Germinal center (tissue), 1 donor: ENCODE measurements at regions not wholly inside any gene's neighbourhood (a gene's known extent, or its start where the extent isn't known, plus 50 kb on each side); places are given as distances from the start of the nearest gene placed in this dataset.

Source experiments
- DNase-seq: peaks from one replicate; pipeline ENCODE4 v3.0.0; 2012; ENCODE audit warnings: mixed read lengths, low spot score

DNA sequence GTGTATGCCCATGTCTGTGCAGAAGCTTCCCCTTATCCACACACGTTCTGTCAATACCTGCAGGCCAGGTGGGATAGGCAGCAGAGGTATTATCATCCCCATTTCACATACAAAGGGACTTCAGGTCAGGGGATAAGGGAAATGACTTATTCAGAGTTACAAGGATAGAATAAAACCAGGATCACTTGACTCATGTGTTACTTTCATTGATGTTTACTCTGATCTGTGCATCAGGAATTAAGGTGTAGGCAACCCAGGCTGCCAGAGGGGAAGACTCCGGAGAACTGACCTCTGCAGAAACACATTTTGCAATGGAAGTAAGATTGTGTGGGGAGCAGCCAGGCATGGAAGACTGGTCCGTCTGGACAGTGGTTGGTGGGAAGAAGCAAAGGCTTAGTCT is 74.2 kb upstream of the FSTL4 start:
- DNase-seq, result no peak

DNA sequence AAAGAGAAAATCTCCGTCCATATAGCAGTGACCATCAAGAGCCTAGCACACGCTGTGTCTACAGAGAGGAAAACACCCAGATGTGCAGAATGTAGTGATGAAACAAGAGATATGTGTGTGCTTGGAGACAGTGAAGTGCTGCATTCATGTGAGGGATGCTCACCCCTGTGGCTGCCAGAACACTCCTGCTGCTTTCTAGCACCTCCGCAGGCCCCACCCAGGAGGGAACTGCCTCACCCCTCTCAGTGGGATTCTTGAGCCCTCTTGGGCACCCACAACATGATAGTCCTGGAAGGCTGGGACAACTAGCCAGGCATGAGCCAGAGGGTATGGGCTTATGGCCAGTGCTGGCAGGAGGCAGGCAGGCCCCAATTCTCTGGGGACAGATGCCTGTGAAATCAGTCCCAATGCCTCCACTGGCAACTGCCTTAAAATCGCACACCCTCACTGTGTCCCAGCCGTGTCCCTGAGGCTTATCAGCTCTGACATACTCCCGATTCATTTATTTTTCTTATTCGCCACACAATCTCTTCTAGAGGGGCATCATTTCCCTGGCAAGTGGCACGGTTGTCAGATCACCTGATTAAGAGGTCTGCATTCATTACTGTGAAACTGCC is 73.2 kb upstream of the FSTL4 start:
- no peak for DNase-seq

DNA sequence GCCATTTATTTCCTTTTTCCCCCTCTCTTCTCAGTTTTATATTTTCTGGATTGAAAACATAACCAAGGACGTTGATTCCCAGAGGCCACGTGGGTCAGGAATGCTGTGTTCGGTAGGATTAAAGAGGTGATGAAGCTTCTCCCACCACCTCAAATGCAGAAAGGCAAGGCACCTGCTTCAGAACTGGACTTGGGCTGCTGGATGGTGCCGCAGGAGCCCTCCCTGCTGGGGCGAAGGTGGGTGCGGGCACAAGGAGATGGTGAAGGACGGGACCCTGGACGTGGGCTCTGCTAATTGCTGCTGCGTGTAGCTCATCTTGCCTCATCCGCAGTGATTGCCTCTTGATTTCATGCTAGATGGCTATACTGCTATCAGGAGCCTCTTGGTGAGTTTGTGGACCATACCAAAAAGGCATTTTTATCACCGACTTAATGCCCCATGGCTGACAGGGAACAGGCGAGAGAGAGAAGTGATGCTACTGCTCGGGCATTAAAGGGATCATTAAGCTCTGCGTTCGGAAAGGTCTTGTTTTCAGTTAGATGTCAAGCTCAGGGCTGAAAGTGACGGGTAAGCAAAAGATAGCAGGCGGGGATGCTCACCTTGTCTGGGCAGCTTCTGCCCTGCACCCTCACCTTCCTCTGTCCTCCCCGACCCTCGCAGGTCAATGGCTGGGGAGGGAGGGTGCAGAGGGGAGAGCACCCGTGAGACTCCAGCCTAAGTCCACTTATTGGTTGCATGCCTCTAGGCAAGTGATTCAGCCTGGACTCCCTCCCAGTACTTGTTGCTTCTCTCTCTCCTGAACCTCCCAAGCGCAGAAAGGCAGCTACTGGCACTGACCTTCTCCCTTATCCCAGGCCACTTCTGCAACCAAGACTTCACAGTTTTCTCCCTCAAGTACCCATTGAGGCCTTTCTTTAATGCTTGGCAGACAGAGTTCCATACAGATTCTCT is 71.6 kb upstream of the FSTL4 start:
- DNase-seq, result no peak

DNA sequence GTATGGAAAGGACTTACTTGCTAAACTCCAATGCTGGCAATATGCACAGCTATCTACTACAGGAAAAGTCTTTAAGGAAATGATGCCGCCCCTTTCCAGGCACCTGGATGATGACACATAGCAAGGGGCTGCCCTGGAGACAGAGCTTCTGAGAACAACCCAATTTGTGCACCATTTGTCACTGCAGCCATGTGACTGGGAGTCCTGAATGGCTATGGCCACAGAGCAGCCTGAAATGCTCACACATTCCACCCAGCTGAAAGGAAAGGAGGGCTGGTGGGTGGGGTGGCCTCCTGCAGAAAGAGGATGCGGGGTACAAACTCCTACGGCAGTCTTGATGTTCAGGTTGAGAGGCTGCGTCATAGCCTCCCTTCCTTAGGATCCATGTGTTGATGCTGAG is 70.1 kb upstream of the FSTL4 start:
- DNase-seq, result no peak

DNA sequence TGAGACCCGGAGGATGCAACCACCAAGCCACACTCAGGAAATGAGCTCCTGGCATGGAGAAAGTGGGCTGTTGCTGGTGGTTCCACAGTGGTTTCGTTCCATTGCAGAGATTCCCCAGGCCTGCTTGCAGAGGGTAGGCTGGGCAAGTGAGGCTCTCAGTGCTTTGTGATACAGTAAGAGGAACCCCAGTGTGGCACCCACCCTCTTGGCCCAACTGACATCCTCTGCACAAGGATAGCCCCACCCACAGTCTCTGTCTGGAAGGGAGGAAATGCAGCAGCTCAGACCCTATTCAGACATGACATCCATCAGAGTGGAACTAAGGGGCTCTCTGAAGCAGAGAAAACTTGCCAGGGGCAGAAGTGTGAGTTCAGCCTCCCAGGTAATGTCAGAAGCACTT is 69.6 kb upstream of the FSTL4 start:
- DNase-seq, result no peak

DNA sequence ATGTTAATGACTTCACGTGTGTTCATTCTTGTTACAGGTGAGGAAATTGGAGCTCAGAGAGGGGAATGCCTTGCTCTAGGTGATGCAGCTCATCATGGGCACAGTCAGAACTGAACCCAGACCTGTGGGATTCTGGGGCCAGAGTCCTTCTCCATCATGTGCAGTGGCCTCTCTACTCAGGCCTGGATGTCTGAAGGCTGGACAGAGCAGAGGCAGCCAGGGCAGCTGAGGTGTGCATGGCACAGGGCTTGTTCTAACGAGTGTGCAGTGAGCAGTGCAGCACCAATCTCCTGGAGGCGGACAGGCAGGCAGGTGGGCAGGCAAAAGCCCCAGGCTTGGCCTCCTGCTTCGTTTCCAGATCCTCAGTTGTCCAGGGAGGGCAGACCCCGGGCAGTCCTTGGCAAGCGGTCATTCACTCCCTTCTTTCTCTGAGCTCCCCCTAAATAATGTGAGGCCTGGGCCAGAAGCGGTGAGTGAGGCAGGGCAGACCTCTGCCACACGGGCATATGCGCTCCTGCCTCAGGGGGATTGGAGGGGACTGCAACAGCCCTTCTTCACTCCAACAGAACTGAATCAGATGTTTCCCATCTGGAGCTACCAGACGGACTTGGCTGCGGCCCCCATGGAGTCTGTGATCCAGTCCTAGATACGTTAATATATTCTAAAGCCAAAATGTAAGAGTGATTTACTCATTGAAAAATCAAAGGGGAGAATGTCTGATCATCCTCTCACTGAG is 68.7 kb upstream of the FSTL4 start:
- no peak for DNase-seq

DNA sequence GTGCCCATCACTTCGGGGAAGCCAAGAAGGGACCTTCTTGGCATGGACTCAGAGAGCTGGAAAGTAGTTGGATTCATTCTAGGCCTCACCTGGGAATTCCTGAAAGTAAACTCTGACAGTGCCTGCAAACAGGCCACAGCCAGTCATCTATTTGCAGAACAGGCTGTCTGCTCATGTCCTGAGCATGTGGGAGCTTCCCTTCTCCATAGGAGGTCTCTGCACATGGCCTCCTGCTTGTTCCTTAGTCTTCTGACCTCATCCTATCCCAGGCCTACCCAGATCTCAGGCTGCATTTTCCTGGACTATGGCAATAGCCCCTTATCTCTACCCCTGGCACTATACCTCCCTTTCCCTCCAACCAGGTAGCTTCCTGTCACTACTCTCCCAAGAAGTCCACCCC is 67.2 kb upstream of the FSTL4 start:
- no peak for DNase-seq

DNA sequence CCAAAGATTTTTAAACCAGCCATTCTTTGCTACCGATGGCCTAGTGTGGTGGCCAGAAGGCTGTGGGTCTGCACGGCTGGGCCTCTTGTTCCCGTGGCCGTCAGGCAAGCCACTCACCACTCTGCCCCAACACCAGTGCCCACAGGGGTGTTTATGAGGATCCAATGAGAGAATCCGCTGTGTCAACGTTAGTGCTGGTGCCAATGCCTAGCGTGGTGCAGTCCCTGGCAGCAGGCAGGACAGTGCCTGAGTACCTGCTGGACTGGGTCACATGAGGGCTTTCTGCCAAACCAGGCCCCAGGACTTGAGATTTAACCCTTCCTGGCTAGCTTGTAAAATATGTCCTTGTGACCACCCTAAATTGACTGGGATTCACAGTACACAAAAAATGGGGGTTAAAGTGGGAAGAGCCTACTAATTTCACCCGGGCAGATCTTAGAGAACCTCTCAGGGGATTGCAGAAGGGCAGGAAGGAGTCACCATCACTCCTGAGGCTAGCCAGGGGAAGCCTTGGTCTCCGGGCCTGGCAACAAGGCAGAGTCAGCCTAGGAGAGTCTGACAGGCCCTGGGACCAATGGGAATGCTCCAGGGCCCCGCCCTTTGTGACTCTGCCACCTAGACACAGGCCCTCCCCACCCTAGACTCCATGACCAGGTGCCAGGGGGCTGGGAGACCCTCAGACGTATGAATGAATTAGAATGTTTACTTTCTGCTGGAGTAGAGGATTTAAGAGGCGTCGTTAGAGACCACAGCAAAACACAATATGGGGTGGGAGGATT is 63.2 kb upstream of the FSTL4 start:
- no peak for DNase-seq

DNA sequence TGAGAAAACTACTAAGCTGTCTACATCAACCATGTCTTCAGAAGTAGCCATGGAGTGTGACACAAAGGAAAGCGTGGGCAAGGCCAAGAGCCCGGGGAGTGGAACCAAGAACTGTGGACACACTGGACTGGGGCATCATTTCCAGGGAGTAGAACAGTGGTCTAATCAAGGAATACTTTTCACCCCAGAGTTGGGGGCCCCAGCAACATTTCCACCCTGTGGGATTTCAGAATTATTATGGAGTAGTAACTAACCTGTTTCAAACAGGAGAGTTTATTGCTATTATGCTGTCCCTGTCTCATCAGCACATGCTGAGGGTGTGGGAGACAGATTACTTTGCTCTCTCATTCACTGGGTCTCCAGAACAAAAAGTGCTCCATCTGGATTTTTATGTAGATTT is 58.0 kb upstream of the FSTL4 start:
- no peak for DNase-seq

DNA sequence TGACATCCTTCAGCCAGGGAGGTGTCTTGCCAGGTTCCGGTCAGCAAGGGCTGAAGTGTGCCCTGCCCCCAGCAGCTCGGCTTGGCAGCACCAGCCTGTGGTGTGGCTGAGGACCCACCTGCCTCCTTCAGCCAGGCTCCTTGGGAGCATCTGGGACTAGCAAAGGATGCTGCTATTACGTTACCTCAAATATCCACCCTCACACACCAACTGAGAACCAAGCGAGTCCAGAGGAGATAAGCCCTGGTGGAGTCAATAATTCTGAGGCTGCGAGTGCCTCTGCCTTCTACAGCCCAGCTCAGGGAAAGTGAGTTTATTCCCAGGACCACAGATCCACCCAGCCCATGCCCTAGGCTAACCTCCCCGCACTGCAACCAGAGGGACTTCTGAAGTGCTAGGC is 57.1 kb upstream of the FSTL4 start:
- no peak for DNase-seq

DNA sequence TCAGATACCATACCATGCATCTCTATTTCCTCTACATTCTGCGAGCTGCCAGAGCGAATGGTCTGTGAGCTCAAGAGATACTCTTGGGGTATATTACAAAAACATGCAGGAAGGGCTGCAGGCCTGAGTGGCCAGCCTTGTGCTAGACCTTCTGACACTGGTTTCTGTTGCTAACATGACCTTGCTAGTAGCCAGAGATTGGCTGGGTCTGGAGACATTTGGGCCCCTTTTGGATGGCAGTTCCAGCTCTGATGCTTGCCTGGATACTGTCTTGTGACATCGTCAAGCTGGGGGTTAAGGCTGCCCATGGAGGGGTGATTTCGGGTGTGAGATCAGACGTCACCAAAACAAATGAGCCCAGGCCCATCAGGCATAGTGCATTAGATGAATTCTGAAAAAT is 56.1 kb upstream of the FSTL4 start:
- DNase-seq, result no peak

DNA sequence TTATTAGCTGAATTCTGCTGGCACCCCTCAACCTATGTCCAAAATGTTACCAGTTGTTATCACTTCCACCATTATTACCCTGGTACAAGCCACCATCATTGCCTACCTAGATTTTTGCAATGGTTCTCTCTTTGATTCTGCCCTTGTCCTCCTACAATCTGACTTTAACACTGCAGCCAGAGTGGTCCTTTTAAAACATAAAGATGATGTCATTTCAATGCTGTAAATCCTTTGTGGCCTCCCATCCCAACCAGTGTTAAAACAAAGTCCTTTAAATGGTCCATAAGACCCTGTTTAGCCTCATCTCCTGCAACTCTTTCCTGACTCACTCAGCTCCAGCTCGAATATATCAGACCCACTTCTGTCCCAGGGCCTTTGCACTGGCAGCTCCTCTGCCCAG is 54.9 kb upstream of the FSTL4 start:
- DNase-seq, result no peak

DNA sequence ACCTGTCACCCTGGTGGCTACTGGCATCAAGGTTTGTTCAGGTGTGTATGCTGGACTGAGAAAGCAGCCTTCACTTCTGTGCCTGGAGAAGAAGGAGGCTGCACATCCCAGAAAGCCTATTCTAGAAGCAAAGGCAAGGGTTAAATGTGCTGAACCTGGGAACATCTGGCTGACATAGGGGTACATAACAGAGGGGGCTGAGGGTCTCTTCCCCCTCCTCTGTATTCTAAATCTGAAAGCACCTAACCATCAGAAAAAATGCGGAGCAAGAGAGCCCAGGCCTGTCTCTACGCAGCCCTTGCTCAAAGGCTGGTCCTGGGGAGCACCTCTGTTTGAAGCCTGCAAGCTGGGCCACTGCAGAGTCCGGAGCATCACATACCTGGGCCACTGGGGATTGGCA is 53.2 kb upstream of the FSTL4 start:
- DNase-seq, result no peak

DNA sequence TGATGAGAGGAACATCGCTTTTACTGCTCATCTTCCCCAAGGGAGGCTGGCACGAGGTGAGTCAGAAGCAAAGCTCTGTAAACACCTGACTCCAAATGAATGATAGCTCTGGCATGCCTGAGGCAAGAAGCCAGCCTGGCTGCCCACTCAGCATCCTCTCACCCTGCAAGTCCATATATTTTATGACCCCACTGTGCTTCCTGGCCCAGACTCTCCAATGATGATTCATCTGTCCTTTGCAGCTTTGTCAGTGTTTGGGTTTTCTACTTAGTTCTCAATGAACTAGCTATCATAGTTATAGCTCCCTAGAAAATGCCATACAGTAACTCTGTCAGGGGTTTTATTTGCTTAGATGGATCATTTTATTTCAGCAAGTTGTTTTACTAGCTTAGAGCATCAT is 52.1 kb upstream of the FSTL4 start:
- DNase-seq, result no peak

DNA sequence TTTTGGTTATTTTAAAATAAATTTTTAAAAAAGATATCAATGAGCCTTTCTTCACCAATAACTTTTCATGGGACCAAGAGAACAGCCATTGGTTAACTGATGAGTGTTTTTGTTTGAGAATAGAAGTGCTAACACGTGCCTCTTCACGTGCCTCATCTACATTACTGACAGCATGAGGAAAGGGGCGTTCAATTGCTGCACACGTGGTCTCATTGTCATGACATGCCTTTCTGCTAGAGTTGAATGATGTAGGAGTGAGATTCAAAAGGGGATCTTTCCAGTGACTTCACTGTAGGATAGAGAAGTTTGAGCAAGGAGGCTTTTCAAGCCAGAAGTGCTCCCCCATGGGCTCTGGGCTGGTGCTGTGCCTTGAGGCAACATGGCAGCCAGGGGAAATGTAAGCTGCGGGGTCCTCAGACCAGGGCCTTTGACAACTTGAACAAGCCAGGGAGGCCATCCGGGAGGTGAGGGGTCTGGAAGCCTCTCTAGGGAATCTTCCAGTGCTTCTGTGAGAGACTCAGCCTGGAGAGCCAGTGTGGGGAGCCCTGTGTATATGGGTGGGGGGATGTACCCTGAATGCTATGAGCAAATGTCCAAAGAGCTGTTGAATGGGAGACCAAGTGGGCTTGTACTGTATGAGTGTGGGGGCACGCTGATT is 51.2 kb upstream of the FSTL4 start:
- DNase-seq, result no peak

DNA sequence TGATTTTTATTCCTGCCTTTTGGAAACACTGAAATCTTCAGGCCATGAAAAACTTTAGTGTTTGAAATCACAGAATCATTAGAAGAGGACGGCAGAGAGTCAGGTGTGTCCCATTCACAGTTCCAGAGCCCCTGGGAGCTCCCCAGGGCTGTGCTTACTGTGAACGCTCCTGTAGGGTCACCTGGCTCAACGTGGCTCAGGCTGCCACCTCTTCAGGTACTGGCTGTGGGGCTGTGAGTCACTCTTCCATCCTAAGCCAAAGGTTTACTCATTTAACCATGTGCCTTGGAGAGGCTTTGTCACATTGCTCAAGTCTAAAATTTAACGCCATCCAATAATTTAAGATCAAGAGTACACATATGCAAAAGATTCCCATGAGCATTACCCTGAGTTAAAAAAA is 50.2 kb upstream of the FSTL4 start:
- no peak for DNase-seq
